Esophagus squamous epithelium (tissue), 4 donors: ENCODE measurements at regions not wholly inside any gene's neighbourhood (a gene's known extent, or its start where the extent isn't known, plus 50 kb on each side); places are given as distances from the start of the nearest gene placed in this dataset.

Experiments
- CTCF ChIP-seq, 6 experiments: fragments of 450-650 bp in 4 of 6; fragments of 200-600 bp in 2 of 6; sonication (generic) in 2 of 6; IDR thresholded peaks; one replicate each; pipeline ENCODE4 v1.5.1; 2016 to 2019; ENCODE audit warnings: antibody characterized with exemption in 6 of 6, mild to moderate bottlenecking in 4 of 6, moderate library complexity in 4 of 6
- POLR2A ChIP-seq, 4 donors: fragments of 450-650 bp; IDR thresholded peaks; one replicate each; pipeline ENCODE4 v1.6.1; 2017; ENCODE audit warnings: antibody characterized with exemption in 4 of 4, mild to moderate bottlenecking in 4 of 4, moderate library complexity in 3 of 4

- no peak for TF ChIP-seq POLR2A (IDR thresholded peaks at IDR 0.05)
- no peak for TF ChIP-seq CTCF (IDR thresholded peaks at IDR 0.05)
These were observed 556.0 kb upstream of the CXADR start for GRCh38 chr21:16956824-16957223.
